HG02885 (cell line): ENCODE measurements at regions not wholly inside any gene's neighbourhood (a gene's known extent, or its start where the extent isn't known, plus 50 kb on each side); places are given as distances from the start of the nearest gene placed in this dataset.

Experiments used
- ATAC-seq: cut with Tn5 transposase; IDR thresholded peaks from one replicate; pipeline ENCODE4 v1.9.1; 2021; ENCODE audit warnings: mild to moderate bottlenecking; ENCODE audit not compliant: unreplicated experiment, poor library complexity

DNA sequence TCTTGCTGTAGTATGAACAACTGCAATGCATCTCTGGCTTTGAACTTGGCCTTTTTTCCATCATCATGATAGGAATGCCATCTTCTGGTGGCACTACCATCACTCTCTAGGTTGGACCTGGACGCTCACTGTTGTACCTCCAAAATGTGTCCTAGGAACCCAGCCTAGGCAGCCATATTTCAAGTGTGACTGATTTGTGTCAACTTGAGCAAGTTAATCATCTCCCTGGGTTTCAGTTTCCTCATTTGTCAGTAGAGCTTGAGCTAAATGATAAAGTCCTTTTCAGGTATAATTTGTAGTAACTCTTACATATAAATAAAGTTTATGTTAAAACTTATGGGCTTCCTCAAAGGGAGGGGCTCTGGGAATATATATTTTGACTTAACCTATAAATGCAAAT lies 241.7 kb upstream of the CEP162 start:
- ATAC-seq = no peak

DNA sequence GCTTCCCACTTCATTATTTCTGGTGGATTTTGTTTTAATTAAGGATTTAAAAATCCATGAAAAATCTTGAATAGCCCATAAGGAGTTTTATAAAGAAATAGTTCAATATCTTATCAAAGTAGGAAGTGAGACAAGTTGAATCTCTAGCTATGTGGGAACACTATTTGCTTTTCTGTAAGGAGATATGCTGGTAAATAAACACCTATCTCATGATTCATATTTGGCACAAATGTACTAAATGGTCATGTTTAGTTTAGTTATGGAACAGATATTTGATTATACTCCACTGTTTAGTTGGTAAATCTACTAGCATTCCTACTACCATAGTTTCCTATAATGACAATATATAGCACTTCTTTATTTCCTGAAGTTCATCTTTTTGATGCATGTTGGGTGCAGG lies 239.9 kb upstream of the CEP162 start:
- no peak for ATAC-seq

DNA sequence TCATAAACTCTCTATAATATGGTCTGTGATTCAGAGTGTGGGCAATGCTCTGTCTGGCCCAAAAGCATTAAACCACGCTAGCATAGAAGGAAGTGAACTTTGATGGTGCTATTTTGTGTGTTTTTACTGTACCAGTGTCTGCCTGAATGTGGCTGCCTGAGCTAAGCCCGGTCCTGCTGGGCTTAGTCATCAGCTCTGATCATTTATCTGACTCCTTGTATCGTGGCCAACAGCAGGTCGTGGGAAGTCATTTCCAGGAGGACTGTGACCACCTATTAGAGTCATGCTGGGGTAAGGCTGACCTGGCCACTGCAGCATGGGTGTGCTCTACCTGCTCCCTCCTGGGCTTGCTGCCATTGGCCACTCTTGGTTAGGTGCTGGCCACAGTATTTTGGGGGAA lies 239.1 kb upstream of the CEP162 start:
- ATAC-seq = no peak

DNA sequence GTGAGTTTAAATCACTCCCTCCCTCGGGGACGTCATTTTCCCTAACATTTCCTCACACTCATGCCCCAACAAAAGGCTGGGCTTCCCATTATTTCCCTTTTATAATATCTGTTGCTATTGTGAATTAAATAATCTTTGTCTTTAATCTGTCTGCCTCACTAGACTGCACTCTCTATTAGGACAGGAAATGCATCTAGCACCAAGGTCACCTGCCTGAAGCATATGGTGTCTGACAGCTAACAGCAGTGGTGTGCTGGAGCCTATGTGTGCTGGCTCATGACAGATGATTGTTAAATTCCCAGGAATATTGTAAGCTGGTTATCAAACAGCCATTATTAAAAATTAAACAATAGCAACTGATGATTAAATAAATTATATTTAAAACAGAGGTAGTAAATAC lies 237.0 kb upstream of the CEP162 start:
- no peak for ATAC-seq

DNA sequence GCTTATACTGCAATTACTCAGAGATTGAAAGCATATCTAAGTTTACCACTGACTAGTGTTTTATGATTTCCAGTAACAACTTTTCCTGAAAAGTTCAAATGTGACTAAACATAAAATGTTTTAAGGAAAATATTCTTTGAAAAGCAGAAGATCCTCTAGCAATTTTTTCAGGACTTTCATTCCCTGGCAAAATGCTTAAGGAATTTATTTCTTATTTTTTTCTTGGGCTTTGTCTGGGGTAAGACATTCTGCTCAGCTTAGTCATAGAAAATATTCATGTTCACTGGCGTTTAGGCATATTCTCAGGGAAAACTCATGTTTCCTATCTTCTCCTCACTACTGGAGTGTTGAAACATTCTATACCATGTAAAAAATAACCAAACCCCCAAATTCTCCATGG lies 235.3 kb upstream of the CEP162 start:
- no peak for ATAC-seq

DNA sequence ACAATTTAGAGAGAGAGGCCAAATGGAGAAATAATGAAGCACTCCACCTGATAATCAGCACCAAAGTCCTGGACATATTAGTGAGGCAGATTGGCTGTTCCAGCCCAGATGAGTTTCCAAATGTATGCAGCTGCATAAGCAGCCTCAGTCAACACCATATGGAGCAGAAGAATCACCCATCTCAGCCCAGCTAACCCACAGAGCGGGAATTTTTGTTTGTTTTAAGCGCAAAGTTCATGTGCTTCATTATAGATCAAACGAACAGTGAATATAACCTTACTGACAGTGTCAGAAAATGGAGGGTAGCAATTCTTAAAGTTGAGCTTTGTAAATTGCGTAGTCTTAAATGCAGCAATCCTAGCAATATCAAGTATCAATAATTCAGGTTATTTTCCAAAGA lies 234.0 kb upstream of the CEP162 start:
- no peak for ATAC-seq

DNA sequence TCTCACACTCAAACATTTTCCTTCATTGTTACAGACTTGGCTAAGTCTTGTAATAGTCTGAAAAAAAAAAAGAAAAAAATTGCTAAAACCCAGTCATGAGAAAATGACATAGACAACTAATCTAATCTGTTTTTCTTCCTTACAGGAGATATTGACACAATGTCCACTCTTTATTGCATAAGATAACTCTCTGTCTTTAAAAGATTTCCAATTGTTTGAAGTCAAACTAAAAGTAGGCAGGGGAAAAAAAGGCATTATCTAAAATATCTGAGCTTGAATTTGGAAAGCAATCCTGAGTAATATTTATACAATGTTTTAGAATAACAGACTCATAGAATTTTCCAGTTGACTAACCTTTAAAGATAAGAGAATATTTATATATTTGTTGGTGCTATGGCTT lies 233.0 kb upstream of the CEP162 start:
- no peak for ATAC-seq

DNA sequence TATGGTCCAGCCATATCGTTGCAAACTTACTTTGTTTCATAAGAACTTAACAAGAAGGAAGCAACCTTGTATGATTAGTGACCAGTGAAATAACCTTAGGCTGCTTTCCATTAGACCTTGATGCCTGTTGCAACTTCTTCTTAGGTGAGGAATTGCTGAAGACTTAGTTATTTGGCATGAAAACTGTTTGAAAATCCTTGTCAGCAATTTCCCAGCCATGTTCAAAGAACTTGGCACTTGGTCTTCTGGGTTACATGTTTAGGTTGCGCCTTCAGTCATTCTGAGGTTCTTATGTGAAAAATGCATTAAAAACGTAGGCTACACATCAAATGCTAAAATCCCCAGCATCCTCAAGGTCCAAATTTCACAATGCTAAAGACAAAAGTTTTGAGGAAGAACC lies 232.0 kb upstream of the CEP162 start:
- no peak for ATAC-seq

DNA sequence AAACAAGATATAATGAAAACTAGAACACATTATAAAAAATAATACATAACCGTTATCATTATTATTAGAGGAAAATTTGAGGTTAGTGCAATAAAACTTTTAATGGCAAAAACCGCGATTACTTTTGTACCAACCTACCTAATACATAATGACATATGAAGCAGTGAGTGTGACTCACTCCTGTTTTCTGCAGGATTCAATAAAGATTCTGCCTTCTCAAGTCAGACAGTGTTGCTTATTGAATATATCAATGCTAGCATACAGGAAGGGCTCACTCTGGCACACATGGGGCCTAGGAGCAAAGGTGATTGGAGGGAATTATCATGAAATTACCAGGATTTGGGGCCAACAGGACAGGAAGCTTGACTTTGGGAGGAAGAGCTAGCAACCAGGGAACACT lies 230.8 kb upstream of the CEP162 start:
- ATAC-seq = no peak

DNA sequence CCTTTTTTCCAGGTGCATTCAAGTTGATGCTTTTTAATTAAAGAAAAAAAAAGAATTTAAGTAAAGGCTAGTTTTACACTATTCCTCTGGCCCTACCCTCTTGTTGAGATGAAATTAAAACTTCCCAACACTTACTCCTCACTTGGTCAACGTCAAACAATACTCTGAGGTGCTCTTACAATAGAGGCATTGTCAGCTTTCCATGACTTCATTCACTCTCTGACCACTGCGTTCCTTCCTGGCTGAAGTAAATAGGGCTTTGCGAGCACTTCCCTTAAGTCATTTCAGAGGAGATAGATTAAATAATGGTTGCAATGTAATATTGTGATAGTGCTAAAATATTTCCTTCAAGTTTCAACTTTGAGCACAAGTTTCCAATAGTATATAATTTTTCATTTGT lies 229.8 kb upstream of the CEP162 start:
- no peak for ATAC-seq

DNA sequence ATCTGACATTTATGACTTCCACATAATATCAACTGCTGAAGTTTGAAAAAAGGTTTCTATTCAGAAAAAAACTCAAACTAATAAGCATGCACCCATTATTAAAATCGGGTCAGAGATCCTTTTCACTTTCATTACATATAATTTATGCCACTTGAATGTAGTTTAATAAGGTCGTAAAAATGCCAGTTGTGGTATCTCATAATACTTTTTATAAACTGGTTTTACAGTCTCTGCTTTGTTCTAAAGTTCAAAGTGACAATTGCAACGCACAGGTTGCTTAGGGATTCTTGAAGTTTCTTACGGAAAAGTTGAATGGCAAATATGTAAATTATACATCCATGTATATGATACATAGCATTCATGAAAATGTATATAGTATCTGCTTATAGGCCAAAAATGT lies 229.4 kb upstream of the CEP162 start:
- no peak for ATAC-seq

DNA sequence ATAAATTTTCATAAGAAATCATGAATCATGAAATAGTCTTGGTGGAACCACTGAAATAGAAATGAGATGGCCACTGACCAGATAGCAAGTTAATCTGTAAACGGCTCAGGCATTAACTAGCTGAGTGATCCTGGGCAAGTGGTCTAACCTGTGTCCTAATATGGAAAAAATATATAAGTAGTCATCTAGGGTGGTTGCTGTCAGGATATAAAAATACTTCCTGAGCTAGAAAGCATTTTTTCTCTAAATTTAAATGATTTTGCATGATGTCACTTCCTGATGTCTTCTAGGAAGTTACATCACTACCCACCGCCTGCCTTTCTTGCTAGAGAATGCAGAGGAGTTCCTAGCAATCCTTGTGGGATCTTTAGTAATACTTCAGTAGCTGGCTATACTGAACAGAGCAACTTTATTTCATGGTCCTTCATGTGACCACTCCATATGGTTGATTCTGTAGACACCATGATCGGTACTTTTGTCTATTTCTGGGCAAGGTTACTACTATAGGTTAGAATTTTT lies 228.1 kb upstream of the CEP162 start:
- no peak for ATAC-seq

DNA sequence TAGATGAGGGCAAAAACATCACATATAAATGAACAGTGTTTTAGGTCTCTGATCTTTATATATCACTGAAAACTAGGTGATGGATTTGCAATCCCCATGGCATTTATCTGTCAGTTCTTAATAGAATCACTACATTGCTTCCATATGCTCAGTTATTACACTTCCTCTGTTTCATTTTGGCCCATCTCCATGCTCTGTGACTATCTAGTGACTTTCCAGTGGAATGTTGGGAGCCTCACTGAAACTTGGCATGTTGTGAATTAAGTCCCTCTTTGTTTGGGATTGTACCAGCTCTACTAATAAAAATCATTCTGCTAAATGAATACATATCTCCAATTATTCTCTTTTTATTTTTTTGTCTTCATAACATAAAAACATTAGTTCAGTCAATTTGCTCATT lies 226.1 kb upstream of the CEP162 start:
- no peak for ATAC-seq

DNA sequence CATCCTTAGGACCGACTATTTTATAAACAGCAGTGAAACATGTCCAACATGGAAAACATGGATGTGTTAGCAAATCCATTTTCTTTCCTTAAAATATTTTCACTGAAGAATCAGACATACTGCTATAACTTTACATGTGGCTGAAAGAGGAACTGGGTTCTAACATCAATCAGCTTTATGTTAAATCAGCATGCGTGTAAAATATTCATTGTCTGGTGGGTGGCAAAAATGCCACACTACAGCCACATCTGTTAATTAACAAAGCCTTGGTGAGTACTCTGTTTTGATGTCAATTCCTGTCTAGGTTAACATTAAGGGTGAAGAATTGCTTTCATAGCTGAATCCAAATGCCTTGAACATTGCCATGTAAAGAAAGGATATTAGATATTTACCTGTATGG lies 222.6 kb upstream of the CEP162 start:
- ATAC-seq = no peak

DNA sequence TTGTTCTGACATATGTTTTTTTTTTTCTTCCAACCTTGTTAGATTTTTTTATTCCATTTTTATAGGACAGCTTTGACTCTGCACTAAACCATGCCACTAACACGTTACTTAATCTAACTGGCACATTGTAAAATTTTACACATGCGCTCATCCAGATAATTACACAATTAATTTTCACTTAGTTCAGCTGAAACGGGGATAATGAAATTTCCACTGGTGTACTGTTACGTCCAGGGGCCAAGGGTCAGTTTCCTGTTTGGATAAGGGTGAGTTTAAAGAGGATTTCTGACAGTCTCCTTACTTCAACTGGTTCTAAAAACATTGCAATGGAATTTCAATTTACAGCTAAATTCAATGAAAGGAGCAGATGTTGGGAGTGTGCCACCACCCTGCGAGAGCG lies 221.8 kb upstream of the CEP162 start:
- no peak for ATAC-seq

DNA sequence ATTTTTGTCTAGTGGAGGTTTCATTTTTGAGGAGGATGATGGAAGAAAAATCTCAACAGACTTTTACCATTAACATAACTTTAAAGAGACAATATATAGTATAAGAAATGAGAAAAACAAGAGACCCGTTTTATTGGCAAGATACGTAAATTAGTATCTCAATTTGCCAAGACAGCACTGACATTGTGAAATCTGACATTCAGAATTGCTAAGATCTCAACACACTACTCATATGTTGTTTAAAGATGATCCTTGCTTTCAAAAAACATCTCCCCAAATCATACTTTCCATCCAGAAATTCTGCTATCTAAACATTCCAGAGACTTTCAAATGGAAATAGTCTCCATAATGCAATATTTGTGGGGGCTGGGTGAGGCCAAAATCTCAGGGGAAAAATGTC lies 220.9 kb upstream of the CEP162 start:
- ATAC-seq = no peak

DNA sequence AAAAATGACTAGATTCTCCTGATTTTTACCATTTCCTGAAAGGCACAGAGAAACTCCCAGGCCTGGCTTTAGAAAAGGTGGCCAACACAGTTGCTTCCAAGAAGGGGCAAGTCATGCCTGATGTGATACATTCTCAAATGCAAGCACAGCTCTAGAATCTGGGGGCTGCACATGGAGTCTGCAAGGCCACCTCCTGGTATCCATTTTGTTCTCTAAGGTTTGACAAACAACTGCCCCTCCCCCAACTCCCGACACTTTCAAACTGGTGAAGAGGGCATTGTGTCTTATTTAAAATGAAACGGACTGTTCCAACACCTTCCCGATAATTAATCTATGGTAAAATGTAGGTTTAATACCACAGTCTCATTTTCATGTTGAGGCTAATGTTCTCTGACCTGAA lies 220.2 kb upstream of the CEP162 start:
- no peak for ATAC-seq

DNA sequence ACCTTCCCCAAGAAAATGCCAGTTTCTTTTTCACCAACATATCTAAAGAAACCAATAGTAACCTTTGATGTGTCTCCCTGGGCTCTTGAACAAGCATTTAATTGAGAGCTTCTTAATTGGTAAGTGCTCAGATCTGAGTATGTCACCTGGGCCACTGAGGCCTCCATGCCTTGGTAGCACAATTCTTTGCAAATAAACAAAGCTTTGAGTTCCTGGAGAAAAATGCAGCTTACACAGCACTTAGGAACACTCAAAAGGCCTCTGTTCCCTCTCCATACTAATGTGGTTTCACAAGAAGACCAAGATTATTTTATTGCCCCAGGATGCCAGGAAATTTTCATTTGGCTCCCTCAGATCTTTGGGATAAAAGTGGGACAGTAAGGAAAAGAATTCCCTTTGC lies 217.6 kb upstream of the CEP162 start:
- ATAC-seq = no peak

DNA sequence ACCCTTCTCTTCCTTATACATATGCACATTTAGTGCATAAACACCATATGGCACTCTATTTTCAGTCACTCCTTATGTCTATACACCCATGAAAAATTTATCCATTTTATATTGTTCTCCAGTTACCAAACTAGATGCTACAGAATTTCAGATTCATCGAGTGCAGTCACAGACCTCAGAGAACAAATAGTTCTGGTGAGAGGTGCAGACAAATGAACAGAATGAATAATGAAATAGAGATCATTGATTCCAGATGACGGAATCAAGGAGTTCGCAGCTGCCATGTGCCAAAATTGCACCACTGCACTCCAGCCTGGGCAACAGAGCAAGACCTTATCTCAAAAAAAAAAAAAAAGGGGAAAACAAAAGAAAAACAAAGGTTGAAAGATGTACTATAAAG lies 214.8 kb upstream of the CEP162 start:
- ATAC-seq = no peak

DNA sequence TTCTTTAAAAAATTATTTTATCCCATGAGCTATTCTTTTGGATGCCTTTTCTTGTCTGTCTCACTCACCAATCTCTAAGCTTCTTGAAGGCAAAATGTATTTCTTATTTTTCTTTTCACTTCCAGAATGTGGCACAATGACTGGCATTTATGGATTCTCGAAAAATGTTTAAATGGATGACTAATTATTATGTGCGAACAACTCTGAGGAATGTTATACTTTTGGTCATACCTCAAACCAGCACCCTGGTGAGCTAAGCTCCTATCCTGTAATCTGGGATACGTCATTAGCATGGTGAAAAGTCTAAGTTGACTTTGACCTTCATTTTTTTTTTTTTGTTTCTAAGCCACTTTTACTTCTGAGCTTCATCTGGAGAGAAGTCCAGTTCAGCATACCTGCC lies 214.0 kb upstream of the CEP162 start:
- ATAC-seq = no peak

DNA sequence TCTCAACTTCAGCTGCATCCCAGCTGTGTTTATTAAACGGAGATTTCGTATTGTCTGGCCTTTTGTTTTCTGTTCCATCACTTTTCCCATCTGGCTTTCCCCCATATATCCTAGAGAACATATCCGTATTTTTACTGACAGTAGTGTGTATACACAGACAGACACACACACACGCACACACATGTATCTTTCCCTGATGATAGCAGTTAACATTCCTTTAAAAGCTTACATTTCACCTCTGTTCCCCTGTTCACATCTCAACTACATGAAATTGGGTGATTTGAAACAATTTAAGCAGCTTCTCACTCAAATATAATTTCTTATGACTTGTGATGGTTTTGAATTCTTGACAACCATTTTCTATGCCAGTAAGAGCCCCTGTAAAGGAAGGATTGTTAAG lies 207.1 kb upstream of the CEP162 start:
- ATAC-seq = no peak

DNA sequence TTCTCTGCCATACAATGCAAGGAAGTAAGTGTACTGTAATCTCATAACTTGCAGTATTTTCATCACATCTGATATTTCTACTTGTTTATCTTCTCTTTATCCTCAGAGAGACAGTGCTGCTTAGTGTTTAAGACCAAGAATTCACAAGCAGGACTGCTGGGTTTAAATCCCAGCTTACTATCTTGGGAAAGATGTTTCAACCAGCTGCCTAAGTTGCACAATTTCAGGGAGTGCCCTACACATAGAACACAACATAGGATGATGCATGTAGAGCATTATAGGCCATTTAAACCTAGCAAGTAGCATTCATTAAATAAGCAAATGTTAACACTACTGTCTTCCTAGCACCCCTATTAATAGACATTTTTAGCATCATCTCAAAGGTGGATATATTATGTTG lies 205.2 kb upstream of the CEP162 start:
- ATAC-seq = no peak

DNA sequence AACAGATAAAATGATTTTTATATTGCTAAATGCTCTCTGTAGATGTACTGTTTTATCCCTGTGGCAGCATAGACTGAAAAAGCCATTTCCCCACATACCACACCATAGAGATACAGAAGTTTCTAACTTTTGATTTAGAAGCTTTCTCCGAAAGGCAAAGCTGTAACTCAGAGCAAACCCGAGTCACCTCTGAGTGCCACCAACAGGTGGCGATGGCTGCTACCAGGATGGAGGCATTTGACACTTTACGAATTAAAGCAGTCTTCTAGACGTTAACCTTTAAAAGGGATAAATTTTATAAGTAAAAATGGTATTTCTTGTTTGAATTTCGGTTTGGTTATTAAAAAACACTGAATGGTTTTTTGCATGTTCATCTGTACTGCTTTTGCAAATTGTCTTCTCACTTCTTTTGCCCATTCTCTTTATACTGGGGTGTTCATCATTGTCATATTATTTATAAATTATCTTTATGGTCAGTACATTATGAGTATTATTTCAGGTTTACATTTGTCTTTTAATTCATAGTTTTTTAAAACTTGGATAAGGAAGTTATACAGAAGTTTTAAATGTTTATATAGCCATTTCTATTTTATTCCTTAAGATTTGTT lies 201.0 kb upstream of the CEP162 start:
- peak; percentile 81 for ATAC-seq
